ENCODE measurements at regions not wholly inside any gene's neighbourhood (a gene's known extent, or its start where the extent isn't known, plus 50 kb on each side); places are given as distances from the start of the nearest gene placed in this dataset.

DNA sequence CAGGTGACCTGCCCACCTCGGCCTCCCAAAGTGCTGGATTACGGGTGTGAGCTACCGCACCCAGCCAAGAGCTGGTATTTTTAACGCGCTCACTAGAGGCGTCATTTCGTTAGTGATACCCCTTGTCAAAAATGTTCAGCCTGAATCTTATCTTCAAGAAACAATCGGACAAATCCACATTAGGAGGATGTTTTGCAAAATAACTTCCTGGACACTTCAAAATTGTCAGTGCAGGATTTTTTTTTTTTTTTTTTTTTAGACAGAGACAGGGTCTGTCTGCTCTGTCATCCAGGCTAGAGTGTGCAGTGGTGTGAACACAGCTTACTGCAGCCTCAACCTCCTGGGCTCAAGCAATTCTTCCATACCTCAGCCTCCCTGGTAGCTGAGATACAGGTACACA, 63.0 kb downstream of the RMI2 start:
- no peak for TF ChIP-seq POLR2AphosphoS5 (IDR thresholded peaks at IDR 0.05)
- TF ChIP-seq POLR2A (IDR thresholded peaks at IDR 0.05; ENCODE audit: low read depth): no peak
- TF ChIP-seq, protein P1, sequence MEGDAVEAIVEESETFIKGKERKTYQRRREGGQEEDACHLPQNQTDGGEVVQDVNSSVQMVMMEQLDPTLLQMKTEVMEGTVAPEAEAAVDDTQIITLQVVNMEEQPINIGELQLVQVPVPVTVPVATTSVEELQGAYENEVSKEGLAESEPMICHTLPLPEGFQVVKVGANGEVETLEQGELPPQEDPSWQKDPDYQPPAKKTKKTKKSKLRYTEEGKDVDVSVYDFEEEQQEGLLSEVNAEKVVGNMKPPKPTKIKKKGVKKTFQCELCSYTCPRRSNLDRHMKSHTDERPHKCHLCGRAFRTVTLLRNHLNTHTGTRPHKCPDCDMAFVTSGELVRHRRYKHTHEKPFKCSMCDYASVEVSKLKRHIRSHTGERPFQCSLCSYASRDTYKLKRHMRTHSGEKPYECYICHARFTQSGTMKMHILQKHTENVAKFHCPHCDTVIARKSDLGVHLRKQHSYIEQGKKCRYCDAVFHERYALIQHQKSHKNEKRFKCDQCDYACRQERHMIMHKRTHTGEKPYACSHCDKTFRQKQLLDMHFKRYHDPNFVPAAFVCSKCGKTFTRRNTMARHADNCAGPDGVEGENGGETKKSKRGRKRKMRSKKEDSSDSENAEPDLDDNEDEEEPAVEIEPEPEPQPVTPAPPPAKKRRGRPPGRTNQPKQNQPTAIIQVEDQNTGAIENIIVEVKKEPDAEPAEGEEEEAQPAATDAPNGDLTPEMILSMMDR (IDR thresholded peaks at IDR 0.05): no peak
- no peak for TF ChIP-seq EP300 (IDR thresholded peaks at IDR 0.05)
- DNase-seq (ENCODE audit: extremely low spot score): no peak
- Histone ChIP-seq H3K9me3 (no peaks in the 10 kb centered on the region), H3K36me3 (no peaks in the 10 kb centered on the region), H3K4me1 (no peaks in the 10 kb centered on the region), H3K4me3 (no peak overlapping the region), H3K27me3 (no peaks in the 10 kb centered on the region), H3K27ac (replicated peaks in 1 of 4) (no peak overlapping the region)
- WGBS: 90% methylated on average over 8 of the region's 8 CpGs
- intact Hi-C loops (cut with DNase I): loop anchor here (5.0 kb wide), 2 partner anchors 234 to 404 kb away; no protein-coding TSS in a partner anchor

DNA sequence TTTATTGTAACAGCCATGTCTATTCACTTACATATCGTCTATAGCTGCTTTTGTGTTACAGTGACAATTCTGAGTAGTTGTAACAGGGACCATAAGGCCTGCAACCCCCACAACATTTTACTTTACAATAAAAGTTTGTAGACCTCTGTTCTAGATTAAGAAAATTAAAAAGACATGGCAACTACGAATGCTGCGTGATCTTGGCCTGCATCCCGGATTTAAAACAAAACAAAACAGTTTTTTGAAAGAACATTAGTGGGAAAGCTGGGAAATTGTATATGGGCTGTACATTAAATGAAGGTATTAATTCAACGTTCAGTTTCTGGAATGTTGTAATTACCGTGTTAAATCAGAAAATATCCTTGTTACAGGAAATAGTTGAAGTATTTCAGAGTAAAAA, 64.1 kb downstream of the RMI2 start:
- Histone ChIP-seq H3K4me1 (no peaks in the 10 kb centered on the region), H3K27me3 (no peaks in the 10 kb centered on the region), H3K27ac (replicated peaks in 1 of 4) (no peak overlapping the region), H3K4me3 (no peak overlapping the region), H3K9me3 (no peaks in the 10 kb centered on the region), H3K36me3 (no peaks in the 10 kb centered on the region)
- 34% methylated on average over 6 of the region's 6 CpGs for WGBS
- no peak for DNase-seq (ENCODE audit: extremely low spot score)
- TF ChIP-seq POLR2AphosphoS5 (IDR thresholded peaks at IDR 0.05) (no peak), POLR2A (IDR thresholded peaks at IDR 0.05; ENCODE audit: low read depth) (no peak), EP300 (IDR thresholded peaks at IDR 0.05) (no peak)
- TF ChIP-seq, protein P1 (IDR thresholded peaks at IDR 0.05): no peak
- intact Hi-C loops (cut with DNase I): loop anchor here (5.0 kb wide), 2 partner anchors 233 to 403 kb away; no protein-coding TSS in a partner anchor

DNA sequence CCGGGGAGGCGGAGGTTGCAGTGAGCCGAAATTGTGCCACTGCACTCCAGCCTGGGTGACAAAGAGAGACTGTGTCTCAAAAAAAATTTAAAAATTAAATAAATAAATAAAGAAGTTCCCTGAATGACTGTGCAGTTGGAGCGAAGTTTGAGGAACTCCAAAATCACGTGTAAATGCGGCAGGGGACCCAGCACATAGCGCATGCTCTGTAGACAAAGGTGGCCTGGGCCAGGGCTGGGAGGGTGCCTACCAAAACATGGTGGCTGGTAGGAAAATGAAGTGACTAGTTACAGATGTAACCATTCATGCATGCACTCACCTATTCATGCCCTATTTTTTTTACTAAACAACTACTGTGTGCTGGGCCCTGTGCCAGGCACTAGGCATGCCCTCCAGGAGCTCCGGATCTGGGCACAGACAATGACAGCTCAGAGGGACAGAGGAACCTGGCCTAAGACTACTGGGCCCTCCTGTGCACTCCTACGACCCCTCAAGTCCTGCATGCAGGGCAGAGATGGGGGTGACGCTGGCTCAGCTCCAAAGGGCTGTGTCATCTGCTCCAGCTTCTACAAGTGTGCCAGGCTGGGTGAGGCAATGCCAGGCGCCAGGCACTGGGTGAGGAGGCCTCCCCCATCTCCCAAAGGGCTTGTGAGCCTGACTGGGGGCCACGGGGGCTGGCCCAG, 65.3 kb downstream of the RMI2 start:
- no peaks in the 10 kb centered on the region for H3K9me3 ChIP-seq
- intact Hi-C loops (cut with DNase I): loop anchor here (10.0 kb wide), 1 partner anchor 94 kb away; no protein-coding TSS in a partner anchor
- no peak for DNase-seq (ENCODE audit: extremely low spot score)
- 86% methylated on average over 8 of the region's 12 CpGs for WGBS
- H3K27me3 ChIP-seq: no peaks in the 10 kb centered on the region
- H3K4me1 ChIP-seq: no peaks in the 10 kb centered on the region
- TF ChIP-seq EP300 (IDR thresholded peaks at IDR 0.05): no peak
- no peak for TF ChIP-seq POLR2A (IDR thresholded peaks at IDR 0.05; ENCODE audit: low read depth)
- TF ChIP-seq POLR2AphosphoS5 (IDR thresholded peaks at IDR 0.05): no peak
- TF ChIP-seq, protein P1 (IDR thresholded peaks at IDR 0.05): no peak
- H3K36me3 ChIP-seq: no peaks in the 10 kb centered on the region
- no peak overlapping the region for H3K27ac ChIP-seq (replicated peaks in 1 of 4)
- no peak overlapping the region for H3K4me3 ChIP-seq

DNA sequence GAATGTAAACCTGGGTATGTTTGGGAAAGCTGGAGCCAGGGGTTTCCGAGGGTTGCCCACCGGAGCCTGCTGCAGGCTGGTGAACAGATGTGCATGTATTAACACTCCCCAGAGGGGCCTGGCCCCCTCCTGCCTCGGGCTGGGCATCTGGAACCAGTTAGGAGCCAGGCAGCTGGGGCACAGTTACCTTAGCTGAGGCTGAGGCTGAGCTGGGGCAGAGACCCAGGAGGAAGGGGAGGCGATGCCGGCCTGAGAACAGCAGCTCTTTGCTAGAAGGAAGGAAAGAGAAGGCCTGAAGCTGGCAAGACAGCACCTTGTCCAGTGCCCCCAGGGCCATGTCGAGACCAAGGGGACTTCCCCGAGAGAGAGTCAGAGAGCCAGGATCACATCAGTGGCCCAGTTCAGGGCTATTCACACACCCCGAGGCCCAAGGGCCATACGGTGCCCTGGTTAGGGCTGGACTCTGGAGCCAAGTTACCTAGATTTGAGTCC, 65.8 kb downstream of the RMI2 start:
- H3K27me3 ChIP-seq: no peaks in the 10 kb centered on the region
- intact Hi-C loops (cut with DNase I): loop anchor here (10.0 kb wide), 1 partner anchor 94 kb away; no protein-coding TSS in a partner anchor
- H3K27ac ChIP-seq (replicated peaks in 1 of 4): no peak overlapping the region
- H3K4me1 ChIP-seq: no peaks in the 10 kb centered on the region
- H3K36me3 ChIP-seq: no peaks in the 10 kb centered on the region
- no peak overlapping the region for H3K4me3 ChIP-seq
- DNase-seq (ENCODE audit: extremely low spot score): no peak
- H3K9me3 ChIP-seq: no peaks in the 10 kb centered on the region
- WGBS: 82% methylated on average over 3 of the region's 9 CpGs
- TF ChIP-seq EP300 (IDR thresholded peaks at IDR 0.05): no peak
- TF ChIP-seq POLR2A (IDR thresholded peaks at IDR 0.05; ENCODE audit: low read depth): no peak
- TF ChIP-seq, protein P1 (IDR thresholded peaks at IDR 0.05): no peak
- TF ChIP-seq POLR2AphosphoS5 (IDR thresholded peaks at IDR 0.05): no peak

Measured in esophagus muscularis mucosa (tissue), 4 donors.